ENCODE measurements at regions not wholly inside any gene's neighbourhood (a gene's known extent, or its start where the extent isn't known, plus 50 kb on each side); places are given as distances from the start of the nearest gene placed in this dataset.

- Histone ChIP-seq H3K79me2 (ENCODE audit: control insufficient read depth, insufficient read depth, low read length, poor library complexity) (no peaks in the 10 kb centered on the region), H3K4me3 (ENCODE audit: low read depth, low read length) (no peak overlapping the region), H3K23ac (ENCODE audit: low read length) (no peak overlapping the region), H2BK5ac (ENCODE audit: low read depth, low read length, poor library complexity) (no peak overlapping the region), H3K9me3 (ENCODE audit: insufficient read depth, low read depth, low read length) (peaks cover 2% of the 10 kb centered on the region), H2AFZ (ENCODE audit: insufficient read depth, low read length, poor library complexity) (no peak overlapping the region), H3K27ac (ENCODE audit: low read depth, low read length) (no peak overlapping the region), H3K27me3 (ENCODE audit: insufficient read depth, low read length) (no peaks in the 10 kb centered on the region), H4K8ac (ENCODE audit: low read depth, low read length) (no peak overlapping the region), H3K14ac (ENCODE audit: low read length) (no peak overlapping the region), H3K79me1 (ENCODE audit: low read length) (no peaks in the 10 kb centered on the region), H4K91ac (ENCODE audit: low read depth, low read length) (no peak overlapping the region), H4K12ac (ENCODE audit: low read depth, low read length) (no peak overlapping the region), H2BK12ac (ENCODE audit: low read length) (no peak overlapping the region), H3K4me1 (ENCODE audit: control insufficient read depth in 1 of 2, insufficient read depth in 2 of 2, low read length in 2 of 2) (no peaks in the 10 kb centered on the region), H3K18ac (ENCODE audit: low read length) (no peak overlapping the region), H3K36me3 (ENCODE audit: control insufficient read depth in 1 of 2, insufficient read depth in 2 of 2, low read length in 2 of 2) (no peaks in the 10 kb centered on the region), H2BK120ac (ENCODE audit: insufficient read depth, low read length, poor library complexity) (no peak overlapping the region), H3K4me2 (ENCODE audit: low read length) (no peak overlapping the region), H2AK5ac (ENCODE audit: low read length) (no peak overlapping the region), H3K9ac (ENCODE audit: low read length) (no peak overlapping the region), H3K4ac (ENCODE audit: low read depth, low read length) (no peak overlapping the region)
- WGBS (ENCODE audit: extremely low coverage, insufficient coverage, insufficient read length) = no CpG with 5 or more reads among the region's 5 CpGs
- peak in 1 of 2 donors; percentile 0 for DNase-seq
Observed at GRCh38 chr21:18716578-18717138, 313.1 kb upstream of the TMPRSS15 start.

GRCh38 chr21:18722193-18722592 lies 318.6 kb upstream of the TMPRSS15 start:
- WGBS (ENCODE audit: extremely low coverage, insufficient coverage, insufficient read length) = no CpG with 5 or more reads among the region's 1 CpG
- no peak overlapping the region for H2BK12ac ChIP-seq (ENCODE audit: low read length)
- no peaks in the 10 kb centered on the region for H3K27me3 ChIP-seq (ENCODE audit: insufficient read depth, low read length)
- H3K4me2 ChIP-seq (ENCODE audit: low read length) = no peak overlapping the region
- H3K4ac ChIP-seq (ENCODE audit: low read depth, low read length) = no peak overlapping the region
- no peak overlapping the region for H2AFZ ChIP-seq (ENCODE audit: insufficient read depth, low read length, poor library complexity)
- H3K79me2 ChIP-seq (ENCODE audit: control insufficient read depth, insufficient read depth, low read length, poor library complexity) = no peaks in the 10 kb centered on the region
- no peak for DNase-seq
- no peak overlapping the region for H4K8ac ChIP-seq (ENCODE audit: low read depth, low read length)
- no peak overlapping the region for H3K23ac ChIP-seq (ENCODE audit: low read length)
- no peak overlapping the region for H4K12ac ChIP-seq (ENCODE audit: low read depth, low read length)
- no peak overlapping the region for H2BK120ac ChIP-seq (ENCODE audit: insufficient read depth, low read length, poor library complexity)
- no peak overlapping the region for H3K14ac ChIP-seq (ENCODE audit: low read length)
- no peaks in the 10 kb centered on the region for H3K36me3 ChIP-seq (ENCODE audit: control insufficient read depth in 1 of 2, insufficient read depth in 2 of 2, low read length in 2 of 2)
- H2AK5ac ChIP-seq (ENCODE audit: low read length) = no peak overlapping the region
- no peak overlapping the region for H4K91ac ChIP-seq (ENCODE audit: low read depth, low read length)
- no peak overlapping the region for H3K27ac ChIP-seq (ENCODE audit: low read depth, low read length)
- H3K79me1 ChIP-seq (ENCODE audit: low read length) = no peaks in the 10 kb centered on the region
- H3K4me3 ChIP-seq (ENCODE audit: low read depth, low read length) = no peak overlapping the region
- no peaks in the 10 kb centered on the region for H3K9me3 ChIP-seq (ENCODE audit: insufficient read depth, low read depth, low read length)
- no peak overlapping the region for H2BK5ac ChIP-seq (ENCODE audit: low read depth, low read length, poor library complexity)
- H3K4me1 ChIP-seq (ENCODE audit: control insufficient read depth in 1 of 2, insufficient read depth in 2 of 2, low read length in 2 of 2) = no peaks in the 10 kb centered on the region
- H3K18ac ChIP-seq (ENCODE audit: low read length) = no peak overlapping the region
- H3K9ac ChIP-seq (ENCODE audit: low read length) = no peak overlapping the region

- no peak for DNase-seq
- Histone ChIP-seq H3K27me3 (ENCODE audit: insufficient read depth, low read length) (no peaks in the 10 kb centered on the region), H4K12ac (ENCODE audit: low read depth, low read length) (no peak overlapping the region), H4K8ac (ENCODE audit: low read depth, low read length) (no peak overlapping the region), H4K91ac (ENCODE audit: low read depth, low read length) (no peak overlapping the region), H3K36me3 (ENCODE audit: control insufficient read depth in 1 of 2, insufficient read depth in 2 of 2, low read length in 2 of 2) (no peaks in the 10 kb centered on the region), H3K4me2 (ENCODE audit: low read length) (no peak overlapping the region), H3K4me1 (ENCODE audit: control insufficient read depth in 1 of 2, insufficient read depth in 2 of 2, low read length in 2 of 2) (no peaks in the 10 kb centered on the region), H3K4ac (ENCODE audit: low read depth, low read length) (no peak overlapping the region), H3K23ac (ENCODE audit: low read length) (no peak overlapping the region), H2AFZ (ENCODE audit: insufficient read depth, low read length, poor library complexity) (no peak overlapping the region), H2BK12ac (ENCODE audit: low read length) (no peak overlapping the region), H3K4me3 (ENCODE audit: low read depth, low read length) (no peak overlapping the region), H3K79me2 (ENCODE audit: control insufficient read depth, insufficient read depth, low read length, poor library complexity) (no peaks in the 10 kb centered on the region), H2AK5ac (ENCODE audit: low read length) (no peak overlapping the region), H3K27ac (ENCODE audit: low read depth, low read length) (no peak overlapping the region), H2BK5ac (ENCODE audit: low read depth, low read length, poor library complexity) (no peak overlapping the region), H3K14ac (ENCODE audit: low read length) (no peak overlapping the region), H3K9me3 (ENCODE audit: insufficient read depth, low read depth, low read length) (no peaks in the 10 kb centered on the region), H2BK120ac (ENCODE audit: insufficient read depth, low read length, poor library complexity) (no peak overlapping the region), H3K79me1 (ENCODE audit: low read length) (no peaks in the 10 kb centered on the region), H3K18ac (ENCODE audit: low read length) (no peak overlapping the region), H3K9ac (ENCODE audit: low read length) (no peak overlapping the region)
- WGBS (ENCODE audit: extremely low coverage, insufficient coverage, insufficient read length) = no CpG with 5 or more reads among the region's 2 CpGs
Observed at GRCh38 chr21:18723171-18723570, 319.6 kb upstream of the TMPRSS15 start.

- no peak overlapping the region for H3K9ac ChIP-seq (ENCODE audit: low read length)
- H3K14ac ChIP-seq (ENCODE audit: low read length) = no peak overlapping the region
- H2BK120ac ChIP-seq (ENCODE audit: insufficient read depth, low read length, poor library complexity) = no peak overlapping the region
- no peak overlapping the region for H3K4me2 ChIP-seq (ENCODE audit: low read length)
- H3K4me1 ChIP-seq (ENCODE audit: control insufficient read depth in 1 of 2, insufficient read depth in 2 of 2, low read length in 2 of 2) = no peaks in the 10 kb centered on the region
- H2BK5ac ChIP-seq (ENCODE audit: low read depth, low read length, poor library complexity) = no peak overlapping the region
- no peak overlapping the region for H2AK5ac ChIP-seq (ENCODE audit: low read length)
- WGBS (ENCODE audit: extremely low coverage, insufficient coverage, insufficient read length) = no CpG with 5 or more reads among the region's 3 CpGs
- no peak overlapping the region for H3K4ac ChIP-seq (ENCODE audit: low read depth, low read length)
- DNase-seq = no peak
- H4K12ac ChIP-seq (ENCODE audit: low read depth, low read length) = no peak overlapping the region
- H2AFZ ChIP-seq (ENCODE audit: insufficient read depth, low read length, poor library complexity) = no peak overlapping the region
- no peak overlapping the region for H3K27ac ChIP-seq (ENCODE audit: low read depth, low read length)
- no peak overlapping the region for H2BK12ac ChIP-seq (ENCODE audit: low read length)
- H3K79me1 ChIP-seq (ENCODE audit: low read length) = no peaks in the 10 kb centered on the region
- no peaks in the 10 kb centered on the region for H3K36me3 ChIP-seq (ENCODE audit: control insufficient read depth in 1 of 2, insufficient read depth in 2 of 2, low read length in 2 of 2)
- no peak overlapping the region for H4K8ac ChIP-seq (ENCODE audit: low read depth, low read length)
- H3K27me3 ChIP-seq (ENCODE audit: insufficient read depth, low read length) = no peaks in the 10 kb centered on the region
- no peak overlapping the region for H3K4me3 ChIP-seq (ENCODE audit: low read depth, low read length)
- no peak overlapping the region for H3K23ac ChIP-seq (ENCODE audit: low read length)
- H3K18ac ChIP-seq (ENCODE audit: low read length) = no peak overlapping the region
- H3K9me3 ChIP-seq (ENCODE audit: insufficient read depth, low read depth, low read length) = no peaks in the 10 kb centered on the region
- H3K79me2 ChIP-seq (ENCODE audit: control insufficient read depth, insufficient read depth, low read length, poor library complexity) = no peaks in the 10 kb centered on the region
- H4K91ac ChIP-seq (ENCODE audit: low read depth, low read length) = no peak overlapping the region
Observed at GRCh38 chr21:18725653-18726052, 322.1 kb upstream of the TMPRSS15 start.
